Neural cell (in vitro differentiated cells): ENCODE measurements at regions not wholly inside any gene's neighbourhood (a gene's known extent, or its start where the extent isn't known, plus 50 kb on each side); places are given as distances from the start of the nearest gene placed in this dataset.

ENCODE experiments used
- H2AFZ ChIP-seq: fragments of 200-600, 300-800 bp; sonication (generic), shearing (Covaris generic); 2 replicates; pipeline ENCODE4 v1.6.0; 2014; ENCODE audit warnings: low read depth, mild to moderate bottlenecking, antibody characterized with exemption, low read length, moderate library complexity
- H3F3A ChIP-seq: fragments of 200-600 bp; shearing (Covaris generic); 2 replicates; pipeline ENCODE4 v1.6.1; 2016; ENCODE audit warnings: mild to moderate bottlenecking, moderate library complexity, mixed read lengths, antibody characterized with exemption, low read length; ENCODE audit not compliant: insufficient read depth, poor library complexity, severe bottlenecking
- H3K27ac ChIP-seq: fragments of 200-600, 300-800 bp; sonication (generic), shearing (Covaris generic); 2 replicates; pipeline ENCODE4 v1.5.1; 2014; ENCODE audit warnings: mild to moderate bottlenecking, low read length, moderate library complexity
- H3K27me3 ChIP-seq: fragments of 300-800, 200-600 bp; sonication (generic), shearing (Covaris generic); 2 replicates; pipeline ENCODE4 v1.6.0; 2014; ENCODE audit warnings: mild to moderate bottlenecking, low read depth, low read length, moderate library complexity; ENCODE audit not compliant: insufficient read depth
- H3K36me3 ChIP-seq: fragments of 300-800, 200-600 bp; sonication (generic), shearing (Covaris generic); 2 replicates; pipeline ENCODE4 v1.5.1; 2014; ENCODE audit warnings: mild to moderate bottlenecking, antibody characterized with exemption, low read length, moderate library complexity; ENCODE audit not compliant: insufficient read depth
- H3K4me2 ChIP-seq: fragments of 300-800, 200-600 bp; sonication (generic), shearing (Covaris generic); 2 replicates; pipeline ENCODE4 v1.6.0; 2014; ENCODE audit warnings: mild to moderate bottlenecking, low read length
- H3K4me3 ChIP-seq: fragments of 300-800, 200-600 bp; sonication (generic), shearing (Covaris generic); 2 replicates; pipeline ENCODE4 v1.5.1; 2014; ENCODE audit warnings: mild to moderate bottlenecking, low read length, moderate library complexity
- H3K79me2 ChIP-seq: fragments of 200-600 bp; shearing (Covaris generic); replicated peaks from 2 replicates; pipeline ENCODE4 v1.6.0; 2014; ENCODE audit warnings: mild to moderate bottlenecking, low read length, moderate library complexity; ENCODE audit not compliant: insufficient read depth
- H3K9ac ChIP-seq: fragments of 300-800, 200-600 bp; sonication (generic), shearing (Covaris generic); 2 replicates; pipeline ENCODE4 v1.6.1; 2016; ENCODE audit warnings: mild to moderate bottlenecking, low read length, mixed read lengths
- H3K9me2 ChIP-seq: fragments of 200-600 bp; shearing (Covaris generic); 2 replicates; pipeline ENCODE4 v1.6.1; 2016; ENCODE audit warnings: mild to moderate bottlenecking, low read length, mixed read lengths; ENCODE audit not compliant: insufficient read depth
- H3K9me3 ChIP-seq: fragments of 200-600, 300-800 bp; sonication (generic), shearing (Covaris generic); 2 replicates; pipeline ENCODE4 v1.6.1; 2016; ENCODE audit warnings: mild to moderate bottlenecking, mixed run types, low read length, moderate library complexity, mixed read lengths
- H4K20me1 ChIP-seq: fragments of 200-600 bp; shearing (Covaris generic); 2 replicates; pipeline ENCODE4 v1.6.1; 2016; ENCODE audit warnings: mild to moderate bottlenecking, mixed run types; ENCODE audit not compliant: insufficient read depth
- CTCF ChIP-seq: fragments of 450-650 bp; IDR thresholded peaks from 2 replicates; pipeline ENCODE4 v1.5.1; 2014; ENCODE audit warnings: antibody characterized with exemption, mild to moderate bottlenecking, moderate library complexity; ENCODE audit not compliant: poor library complexity, severe bottlenecking
- EP300 ChIP-seq: fragments of 450-650 bp; conservative IDR thresholded peaks from 2 replicates; pipeline ENCODE4 v1.6.1; 2014; ENCODE audit warnings: antibody characterized with exemption, mild to moderate bottlenecking, moderate library complexity; ENCODE audit not compliant: poor library complexity, severe bottlenecking
- EZH2 ChIP-seq: fragments of 200-600, 300-800 bp; shearing (Covaris generic), sonication (generic); IDR thresholded peaks from 2 replicates; pipeline ENCODE4 v1.6.1; 2014; ENCODE audit warnings: antibody characterized with exemption, low read length, borderline replicate concordance, mild to moderate bottlenecking; ENCODE audit not compliant: insufficient read depth, poor library complexity, severe bottlenecking
- MXI1 ChIP-seq: fragments of 450-650 bp; conservative IDR thresholded peaks from 2 replicates; pipeline ENCODE4 v1.6.1; 2014; ENCODE audit warnings: antibody characterized with exemption, mild to moderate bottlenecking; ENCODE audit not compliant: poor library complexity, severe bottlenecking
- POLR2AphosphoS5 ChIP-seq: IDR thresholded peaks from 2 replicates; pipeline ENCODE4 v1.6.1; 2012
- RAD21 ChIP-seq: fragments of 450-650 bp; conservative IDR thresholded peaks from 2 replicates; pipeline ENCODE4 v1.6.1; 2014; ENCODE audit warnings: antibody characterized with exemption, mild to moderate bottlenecking, moderate library complexity
- SMC3 ChIP-seq: fragments of 450-650 bp; conservative IDR thresholded peaks from 2 replicates; pipeline ENCODE4 v1.6.1; 2014; ENCODE audit warnings: antibody characterized with exemption, mild to moderate bottlenecking, moderate library complexity; ENCODE audit not compliant: poor library complexity
- TAF1 ChIP-seq: IDR thresholded peaks from 2 replicates; pipeline ENCODE4 v1.6.1; 2012; ENCODE audit warnings: low read depth
- TF ChIP-seq, protein P1 (sequence below): IDR thresholded peaks from 2 replicates; pipeline ENCODE4 v1.6.1; 2012; ENCODE audit warnings: borderline replicate concordance

GRCh38 chr2:19785447-19785846 lies 116.3 kb downstream of the TTC32 start:
- Histone ChIP-seq H3K4me2 (no peak overlapping the region), H3K9ac (no peak overlapping the region), H3K79me2 (no peaks in the 10 kb centered on the region), H3K9me2 (no peaks in the 10 kb centered on the region), H2AFZ (no peak overlapping the region), H3K4me3 (no peak overlapping the region), H3F3A (no peaks in the 10 kb centered on the region), H4K20me1 (no peaks in the 10 kb centered on the region), H3K36me3 (no peaks in the 10 kb centered on the region), H3K27ac (no peak overlapping the region), H3K27me3 (no peaks in the 10 kb centered on the region), H3K9me3 (no peaks in the 10 kb centered on the region)
- TF ChIP-seq EZH2 = no peak
- TF ChIP-seq CTCF = no peak
- TF ChIP-seq EP300 = no peak
- TF ChIP-seq MXI1 = no peak
- TF ChIP-seq, protein P1, sequence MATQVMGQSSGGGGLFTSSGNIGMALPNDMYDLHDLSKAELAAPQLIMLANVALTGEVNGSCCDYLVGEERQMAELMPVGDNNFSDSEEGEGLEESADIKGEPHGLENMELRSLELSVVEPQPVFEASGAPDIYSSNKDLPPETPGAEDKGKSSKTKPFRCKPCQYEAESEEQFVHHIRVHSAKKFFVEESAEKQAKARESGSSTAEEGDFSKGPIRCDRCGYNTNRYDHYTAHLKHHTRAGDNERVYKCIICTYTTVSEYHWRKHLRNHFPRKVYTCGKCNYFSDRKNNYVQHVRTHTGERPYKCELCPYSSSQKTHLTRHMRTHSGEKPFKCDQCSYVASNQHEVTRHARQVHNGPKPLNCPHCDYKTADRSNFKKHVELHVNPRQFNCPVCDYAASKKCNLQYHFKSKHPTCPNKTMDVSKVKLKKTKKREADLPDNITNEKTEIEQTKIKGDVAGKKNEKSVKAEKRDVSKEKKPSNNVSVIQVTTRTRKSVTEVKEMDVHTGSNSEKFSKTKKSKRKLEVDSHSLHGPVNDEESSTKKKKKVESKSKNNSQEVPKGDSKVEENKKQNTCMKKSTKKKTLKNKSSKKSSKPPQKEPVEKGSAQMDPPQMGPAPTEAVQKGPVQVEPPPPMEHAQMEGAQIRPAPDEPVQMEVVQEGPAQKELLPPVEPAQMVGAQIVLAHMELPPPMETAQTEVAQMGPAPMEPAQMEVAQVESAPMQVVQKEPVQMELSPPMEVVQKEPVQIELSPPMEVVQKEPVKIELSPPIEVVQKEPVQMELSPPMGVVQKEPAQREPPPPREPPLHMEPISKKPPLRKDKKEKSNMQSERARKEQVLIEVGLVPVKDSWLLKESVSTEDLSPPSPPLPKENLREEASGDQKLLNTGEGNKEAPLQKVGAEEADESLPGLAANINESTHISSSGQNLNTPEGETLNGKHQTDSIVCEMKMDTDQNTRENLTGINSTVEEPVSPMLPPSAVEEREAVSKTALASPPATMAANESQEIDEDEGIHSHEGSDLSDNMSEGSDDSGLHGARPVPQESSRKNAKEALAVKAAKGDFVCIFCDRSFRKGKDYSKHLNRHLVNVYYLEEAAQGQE = no peak
- TF ChIP-seq POLR2AphosphoS5 = no peak
- TF ChIP-seq SMC3 = no peak
- TF ChIP-seq RAD21 = no peak
- no peak for TF ChIP-seq TAF1

DNA sequence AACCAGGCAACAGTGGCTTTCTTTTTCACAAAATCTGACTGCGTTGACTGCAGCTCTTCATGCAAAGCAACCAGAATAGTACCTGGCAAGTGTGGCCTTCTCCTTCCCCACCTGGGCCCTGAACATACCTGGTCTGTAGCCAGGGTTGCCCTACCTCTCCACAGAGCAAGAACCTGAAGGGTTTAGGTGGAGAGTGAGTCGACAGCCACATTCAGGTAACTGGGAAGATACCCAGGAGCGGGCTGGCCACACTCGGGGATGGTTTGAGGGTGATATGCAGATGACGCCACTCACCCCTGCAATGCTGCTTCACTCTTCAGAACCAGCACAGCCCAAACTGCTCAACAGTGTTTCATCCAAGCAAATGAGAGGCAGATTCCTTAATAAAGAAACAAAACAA lies 117.3 kb downstream of the TTC32 start:
- H3K9me2 ChIP-seq = no peaks in the 10 kb centered on the region
- H3K79me2 ChIP-seq = no peaks in the 10 kb centered on the region
- no peak overlapping the region for H3K4me2 ChIP-seq
- H3F3A ChIP-seq = no peaks in the 10 kb centered on the region
- no peaks in the 10 kb centered on the region for H4K20me1 ChIP-seq
- H3K27ac ChIP-seq = no peak overlapping the region
- no peak overlapping the region for H3K9ac ChIP-seq
- no peak overlapping the region for H3K4me3 ChIP-seq
- H2AFZ ChIP-seq = no peak overlapping the region
- no peaks in the 10 kb centered on the region for H3K36me3 ChIP-seq
- H3K9me3 ChIP-seq = no peaks in the 10 kb centered on the region
- no peaks in the 10 kb centered on the region for H3K27me3 ChIP-seq
- TF ChIP-seq EZH2 (no peak), CTCF (no peak), RAD21 (no peak), MXI1 (no peak), SMC3 (no peak), EP300 (no peak), TAF1 (no peak), POLR2AphosphoS5 (no peak)
- TF ChIP-seq, protein P1 = no peak
